ENCODE measurements at regions not wholly inside any gene's neighbourhood (a gene's known extent, or its start where the extent isn't known, plus 50 kb on each side); places are given as distances from the start of the nearest gene placed in this dataset.

- Histone ChIP-seq H3K27me3 (ENCODE audit: control insufficient read depth, insufficient read depth, low read length) (peaks cover 12% of the 10 kb centered on the region), H3K4me2 (ENCODE audit: low read length) (no peak overlapping the region), H3K4me3 (ENCODE audit: low read length) (no peak overlapping the region), H3K36me3 (ENCODE audit: insufficient read depth, low read length) (no peaks in the 10 kb centered on the region), H3K9ac (ENCODE audit: low read depth, low read length) (no peak overlapping the region), H3K4me1 (ENCODE audit: control insufficient read depth, insufficient read depth, low read length) (no peaks in the 10 kb centered on the region), H3K9me3 (replicated peaks; ENCODE audit: low read length) (no peaks in the 10 kb centered on the region)
Measured at GRCh38 chr5:1703352-1704050, 96.1 kb downstream of the MRPL36 start.

GRCh38 chr5:1702318-1702717 lies 97.3 kb downstream of the MRPL36 start:
- Histone ChIP-seq H3K4me1 (ENCODE audit: control insufficient read depth, insufficient read depth, low read length) (no peaks in the 10 kb centered on the region), H3K9ac (ENCODE audit: low read depth, low read length) (no peak overlapping the region), H3K36me3 (ENCODE audit: insufficient read depth, low read length) (no peaks in the 10 kb centered on the region), H3K4me3 (ENCODE audit: low read length) (no peak overlapping the region), H3K4me2 (ENCODE audit: low read length) (no peak overlapping the region), H3K9me3 (replicated peaks; ENCODE audit: low read length) (no peaks in the 10 kb centered on the region), H3K27me3 (ENCODE audit: control insufficient read depth, insufficient read depth, low read length) (peaks cover 12% of the 10 kb centered on the region)

GRCh38 chr5:1701884-1702283 lies 97.8 kb downstream of the MRPL36 start:
- Histone ChIP-seq H3K9me3 (replicated peaks; ENCODE audit: low read length) (no peaks in the 10 kb centered on the region), H3K36me3 (ENCODE audit: insufficient read depth, low read length) (no peaks in the 10 kb centered on the region), H3K27me3 (ENCODE audit: control insufficient read depth, insufficient read depth, low read length) (peaks cover 12% of the 10 kb centered on the region), H3K4me3 (ENCODE audit: low read length) (no peak overlapping the region), H3K4me2 (ENCODE audit: low read length) (no peak overlapping the region), H3K9ac (ENCODE audit: low read depth, low read length) (no peak overlapping the region), H3K4me1 (ENCODE audit: control insufficient read depth, insufficient read depth, low read length) (no peaks in the 10 kb centered on the region)

GRCh38 chr5:1701216-1701864 lies 98.3 kb downstream of the MRPL36 start:
- no peak overlapping the region for H3K4me2 ChIP-seq (ENCODE audit: low read length)
- peaks cover 12% of the 10 kb centered on the region for H3K27me3 ChIP-seq (ENCODE audit: control insufficient read depth, insufficient read depth, low read length)
- H3K9me3 ChIP-seq (replicated peaks; ENCODE audit: low read length), result no peaks in the 10 kb centered on the region
- H3K9ac ChIP-seq (ENCODE audit: low read depth, low read length), result no peak overlapping the region
- no peaks in the 10 kb centered on the region for H3K4me1 ChIP-seq (ENCODE audit: control insufficient read depth, insufficient read depth, low read length)
- H3K4me3 ChIP-seq (ENCODE audit: low read length), result no peak overlapping the region
- H3K36me3 ChIP-seq (ENCODE audit: insufficient read depth, low read length), result no peaks in the 10 kb centered on the region

- Histone ChIP-seq H3K36me3 (ENCODE audit: insufficient read depth, low read length) (no peaks in the 10 kb centered on the region), H3K4me2 (ENCODE audit: low read length) (no peak overlapping the region), H3K9me3 (replicated peaks; ENCODE audit: low read length) (no peaks in the 10 kb centered on the region), H3K9ac (ENCODE audit: low read depth, low read length) (no peak overlapping the region), H3K27me3 (ENCODE audit: control insufficient read depth, insufficient read depth, low read length) (peaks cover 12% of the 10 kb centered on the region), H3K4me1 (ENCODE audit: control insufficient read depth, insufficient read depth, low read length) (no peaks in the 10 kb centered on the region), H3K4me3 (ENCODE audit: low read length) (no peak overlapping the region)
Measured at GRCh38 chr5:1699394-1699793, 100.2 kb downstream of the MRPL36 start.

- Histone ChIP-seq H3K27me3 (ENCODE audit: control insufficient read depth, insufficient read depth, low read length) (peaks cover 12% of the 10 kb centered on the region), H3K4me2 (ENCODE audit: low read length) (no peak overlapping the region), H3K9me3 (replicated peaks; ENCODE audit: low read length) (no peaks in the 10 kb centered on the region), H3K9ac (ENCODE audit: low read depth, low read length) (no peak overlapping the region), H3K36me3 (ENCODE audit: insufficient read depth, low read length) (no peaks in the 10 kb centered on the region), H3K4me1 (ENCODE audit: control insufficient read depth, insufficient read depth, low read length) (no peaks in the 10 kb centered on the region), H3K4me3 (ENCODE audit: low read length) (no peak overlapping the region)
Measured at GRCh38 chr5:1698589-1699316, 100.9 kb downstream of the MRPL36 start.

GRCh38 chr5:1692381-1692780 lies 107.3 kb downstream of the MRPL36 start:
- H3K4me1 ChIP-seq (ENCODE audit: control insufficient read depth, insufficient read depth, low read length), result no peaks in the 10 kb centered on the region
- H3K4me2 ChIP-seq (ENCODE audit: low read length), result no peak overlapping the region
- H3K27me3 ChIP-seq (ENCODE audit: control insufficient read depth, insufficient read depth, low read length), result no peaks in the 10 kb centered on the region
- no peaks in the 10 kb centered on the region for H3K36me3 ChIP-seq (ENCODE audit: insufficient read depth, low read length)
- H3K9ac ChIP-seq (ENCODE audit: low read depth, low read length), result no peak overlapping the region
- no peaks in the 10 kb centered on the region for H3K9me3 ChIP-seq (replicated peaks; ENCODE audit: low read length)
- no peak overlapping the region for H3K4me3 ChIP-seq (ENCODE audit: low read length)

- Histone ChIP-seq H3K4me3 (ENCODE audit: low read length) (no peak overlapping the region), H3K9me3 (replicated peaks; ENCODE audit: low read length) (no peaks in the 10 kb centered on the region), H3K36me3 (ENCODE audit: insufficient read depth, low read length) (no peaks in the 10 kb centered on the region), H3K9ac (ENCODE audit: low read depth, low read length) (no peak overlapping the region), H3K4me1 (ENCODE audit: control insufficient read depth, insufficient read depth, low read length) (no peaks in the 10 kb centered on the region), H3K27me3 (ENCODE audit: control insufficient read depth, insufficient read depth, low read length) (peaks cover 3% of the 10 kb centered on the region), H3K4me2 (ENCODE audit: low read length) (no peak overlapping the region)
Measured at GRCh38 chr5:1687301-1687970, 112.2 kb downstream of the MRPL36 start.

- no peaks in the 10 kb centered on the region for H3K9me3 ChIP-seq (replicated peaks; ENCODE audit: low read length)
- H3K4me3 ChIP-seq (ENCODE audit: low read length), result no peak overlapping the region
Measured at GRCh38 chr5:1686016-1686802, 113.4 kb downstream of the MRPL36 start.

GRCh38 chr5:1685066-1685465 lies 114.6 kb downstream of the MRPL36 start:
- Histone ChIP-seq H3K9ac (ENCODE audit: low read depth, low read length) (no peak overlapping the region), H3K4me3 (ENCODE audit: low read length) (no peak overlapping the region), H3K27me3 (ENCODE audit: control insufficient read depth, insufficient read depth, low read length) (peaks cover 13% of the 10 kb centered on the region), H3K9me3 (replicated peaks; ENCODE audit: low read length) (no peaks in the 10 kb centered on the region), H3K4me2 (ENCODE audit: low read length) (no peak overlapping the region), H3K36me3 (ENCODE audit: insufficient read depth, low read length) (no peaks in the 10 kb centered on the region), H3K4me1 (ENCODE audit: control insufficient read depth, insufficient read depth, low read length) (no peaks in the 10 kb centered on the region)

More at GRCh38 chr5:1686016-1686802, 113.4 kb downstream of the MRPL36 start:
- Histone ChIP-seq H3K4me2 (ENCODE audit: low read length) (no peak overlapping the region), H3K9ac (ENCODE audit: low read depth, low read length) (no peak overlapping the region), H3K27me3 (ENCODE audit: control insufficient read depth, insufficient read depth, low read length) (peaks cover 10% of the 10 kb centered on the region), H3K4me1 (ENCODE audit: control insufficient read depth, insufficient read depth, low read length) (no peaks in the 10 kb centered on the region), H3K36me3 (ENCODE audit: insufficient read depth, low read length) (no peaks in the 10 kb centered on the region)

GRCh38 chr5:1681955-1682354 lies 117.7 kb downstream of the MRPL36 start:
- Histone ChIP-seq H3K4me2 (ENCODE audit: low read length) (no peak overlapping the region), H3K4me1 (ENCODE audit: control insufficient read depth, insufficient read depth, low read length) (no peaks in the 10 kb centered on the region), H3K9me3 (replicated peaks; ENCODE audit: low read length) (no peaks in the 10 kb centered on the region), H3K36me3 (ENCODE audit: insufficient read depth, low read length) (no peaks in the 10 kb centered on the region), H3K27me3 (ENCODE audit: control insufficient read depth, insufficient read depth, low read length) (peaks cover 20% of the 10 kb centered on the region), H3K4me3 (ENCODE audit: low read length) (no peak overlapping the region), H3K9ac (ENCODE audit: low read depth, low read length) (no peak overlapping the region)
